GM12872 (cell line): ENCODE measurements at regions not wholly inside any gene's neighbourhood (a gene's known extent, or its start where the extent isn't known, plus 50 kb on each side); places are given as distances from the start of the nearest gene placed in this dataset.

Experiments used
- CTCF ChIP-seq: IDR thresholded peaks from 3 replicates; pipeline ENCODE4 v1.5.1; 2011; ENCODE audit warnings: low read depth, mild to moderate bottlenecking, low read length, moderate library complexity; ENCODE audit not compliant: insufficient read depth

GRCh38 chr12:124640056-124640455 lies 72.6 kb upstream of the NCOR2 start:
- TF ChIP-seq CTCF: no peak

DNA sequence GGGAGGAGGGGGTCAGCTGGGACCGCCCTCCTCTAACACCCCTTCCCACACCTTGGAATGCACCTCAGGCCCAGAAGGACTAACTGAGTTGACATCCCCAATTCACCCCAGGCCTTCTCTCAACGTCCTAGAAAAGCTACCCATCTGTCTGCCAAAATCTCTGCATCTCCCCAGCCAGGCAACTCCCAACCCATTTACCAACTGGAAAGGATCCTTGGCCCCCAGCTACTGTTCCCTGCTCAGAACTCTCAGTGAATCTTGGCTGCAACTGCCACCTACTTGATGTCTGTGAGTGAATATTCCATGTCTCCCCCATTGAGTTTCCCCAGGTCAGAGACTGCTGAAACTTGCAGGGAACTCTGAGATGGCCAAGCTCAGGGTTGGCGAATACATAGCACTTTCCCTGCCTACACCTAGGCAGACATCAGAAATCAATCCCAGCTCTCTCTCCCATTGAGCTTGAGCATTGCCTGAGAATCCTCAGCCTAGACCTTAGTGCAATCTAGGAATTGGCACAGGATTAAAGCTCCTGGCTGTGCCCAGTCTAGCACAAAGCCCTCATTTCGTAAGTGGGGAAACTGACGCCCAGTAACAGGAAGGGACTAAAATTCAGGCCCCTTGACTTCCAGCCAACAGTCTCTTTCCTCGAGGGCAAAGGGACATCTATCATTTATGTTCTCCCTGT lies 71.9 kb upstream of the NCOR2 start:
- no peak for TF ChIP-seq CTCF

DNA sequence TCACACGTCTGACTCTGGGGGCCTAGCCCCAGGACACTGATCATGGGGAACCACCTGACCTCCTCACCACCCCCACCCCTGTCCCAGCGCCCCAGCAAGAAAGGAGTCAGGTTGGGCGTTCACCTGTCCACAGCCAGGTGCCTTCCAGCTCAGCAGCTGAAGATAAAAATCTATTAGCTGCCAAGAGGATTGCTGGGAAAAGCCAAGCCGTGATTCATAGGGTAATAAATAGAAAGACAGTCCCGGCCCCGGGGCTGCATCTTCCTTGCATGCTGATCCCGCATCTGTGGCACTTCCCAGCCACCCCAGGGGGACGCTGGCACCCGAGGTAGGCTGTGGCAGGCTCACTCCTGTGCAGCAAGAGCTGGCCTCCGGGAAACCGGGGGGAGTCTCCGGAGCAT lies 70.2 kb upstream of the NCOR2 start:
- TF ChIP-seq CTCF: no peak

DNA sequence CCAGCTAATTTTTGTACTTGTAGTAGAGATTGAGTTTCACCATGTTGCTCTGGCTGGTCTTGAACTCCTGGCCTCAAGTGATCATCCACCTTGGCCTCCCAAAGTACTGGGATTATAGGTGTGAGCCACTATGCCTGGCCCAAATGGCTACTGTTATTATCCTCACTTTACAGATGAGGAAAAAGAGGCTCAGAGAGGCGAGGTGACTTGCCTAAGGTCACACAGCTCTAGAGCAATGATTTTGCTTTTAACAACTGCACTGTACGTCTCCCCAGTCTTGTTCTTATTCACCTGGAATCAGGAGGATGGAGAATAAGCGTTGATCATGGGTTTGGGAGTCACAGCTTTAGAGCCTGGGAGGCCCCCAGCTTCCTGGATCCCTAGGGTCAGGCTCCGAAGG lies 69.8 kb upstream of the NCOR2 start:
- TF ChIP-seq CTCF: no peak

DNA sequence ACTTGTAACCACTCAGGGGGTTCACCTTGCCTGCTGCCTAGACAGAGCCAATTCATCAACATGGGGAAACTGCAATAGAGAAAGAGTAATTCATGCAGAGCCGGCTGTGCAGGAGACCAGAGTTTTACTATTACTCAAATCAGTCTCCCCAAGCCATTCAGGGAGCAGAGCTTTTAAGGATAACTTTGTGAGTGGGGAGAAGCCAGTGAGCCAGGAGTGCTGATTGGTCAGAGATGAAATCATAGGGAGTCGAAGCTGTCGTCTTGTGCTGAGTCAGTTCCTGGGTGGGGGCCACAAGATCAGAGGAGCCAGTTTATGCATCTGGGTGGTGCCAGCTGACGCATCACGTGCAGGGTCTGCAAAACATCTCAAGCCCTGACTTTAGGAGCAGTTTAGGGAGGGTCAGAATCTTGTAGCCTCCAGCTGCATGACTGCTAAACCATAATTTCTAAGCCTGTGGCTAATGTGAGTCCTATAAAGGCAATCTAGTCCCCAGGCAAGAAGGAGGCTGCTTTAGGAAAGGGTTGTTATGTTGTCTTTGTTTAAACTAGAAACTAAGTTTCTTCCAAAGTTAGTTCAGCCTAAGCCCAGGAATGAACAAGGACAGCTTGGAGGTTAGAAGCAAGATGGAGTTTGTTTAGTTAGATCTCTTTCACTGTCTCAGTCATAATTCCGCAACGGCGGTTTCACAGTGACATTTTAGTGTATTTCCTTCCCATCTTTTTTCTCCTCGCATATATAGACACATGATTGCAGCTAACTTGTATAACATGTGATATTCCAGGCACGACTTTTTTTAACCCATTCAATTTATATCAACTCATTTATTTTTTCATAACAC lies 68.9 kb upstream of the NCOR2 start:
- TF ChIP-seq CTCF: no peak

DNA sequence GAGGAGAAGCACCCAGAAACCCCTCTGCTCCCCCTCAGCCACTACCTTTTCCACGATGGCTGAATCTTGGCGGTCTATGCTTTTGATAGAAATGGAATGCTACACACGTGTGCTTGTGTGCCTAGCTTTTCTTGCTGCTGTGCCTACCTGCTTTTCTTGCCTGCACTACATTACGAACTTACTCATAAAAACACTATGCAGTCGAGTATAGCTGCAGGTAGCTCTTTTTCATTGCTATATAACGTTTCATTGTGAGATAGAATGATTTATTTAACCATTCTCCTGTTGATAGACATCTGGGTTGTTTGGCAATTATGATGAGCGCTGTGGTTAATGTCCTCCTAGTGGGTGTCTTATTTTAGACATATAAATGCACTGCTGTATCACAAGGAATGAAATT lies 67.9 kb upstream of the NCOR2 start:
- no peak for TF ChIP-seq CTCF

GRCh38 chr12:124633365-124634362 lies 66.3 kb upstream of the NCOR2 start:
- TF ChIP-seq CTCF: no peak
